Prostate gland (tissue), 2 donors: ENCODE measurements at regions not wholly inside any gene's neighbourhood (a gene's known extent, or its start where the extent isn't known, plus 50 kb on each side); places are given as distances from the start of the nearest gene placed in this dataset.

ENCODE experiments used
- DNase-seq: peaks from one replicate; pipeline ENCODE4 v3.0.0-alpha.2; 2019; ENCODE audit warnings: low spot score
- H3K27ac ChIP-seq, 2 donors: fragments of 200-600 bp; sonication (generic); 2 replicates each; pipeline ENCODE4 v1.5.1; 2017 to 2019
- H3K27me3 ChIP-seq: fragments of 200-600 bp; sonication (generic); replicated peaks from 2 replicates; pipeline ENCODE4 v1.5.1; 2019; ENCODE audit not compliant: insufficient read depth
- H3K36me3 ChIP-seq, 2 donors: fragments of 200-600 bp; sonication (generic); 1 replicate in 1 of 2; 2 replicates in 1 of 2; pipeline versions ENCODE4 v1.5.1 to v1.8.1; 2017 to 2019
- H3K4me1 ChIP-seq: fragments of 200-600 bp; sonication (generic); replicated peaks from 2 replicates; pipeline ENCODE4 v1.5.1; 2019
- H3K4me3 ChIP-seq, 2 donors: fragments of 200-600 bp; sonication (generic); 2 replicates each; pipeline ENCODE4 v1.5.1; 2017 to 2019
- H3K9me3 ChIP-seq: fragments of 200-600 bp; sonication (generic); 2 replicates; pipeline ENCODE4 v1.5.1; 2017
- CTCF ChIP-seq, 4 experiments: fragments of 200-600 bp in 2 of 4; fragments of 450-650 bp in 2 of 4; sonication (generic) in 2 of 4; IDR thresholded peaks; 1 replicate in 3 of 4; 2 replicates in 1 of 4; pipeline ENCODE4 v1.5.1; 2016 to 2019; ENCODE audit warnings: antibody characterized with exemption in 4 of 4, mild to moderate bottlenecking in 2 of 4, moderate library complexity in 2 of 4
- POLR2A ChIP-seq: fragments of 450-650 bp; IDR thresholded peaks from one replicate; pipeline ENCODE4 v1.6.1; 2016; ENCODE audit warnings: antibody characterized with exemption, mild to moderate bottlenecking
- POLR2AphosphoS5 ChIP-seq: sonication (generic); formaldehyde crosslinking; IDR thresholded peaks from one replicate; pipeline ENCODE4 v1.6.1; 2017; ENCODE audit warnings: antibody characterized with exemption
- WGBS: methylation state at CpG from one replicate; pipeline ENCODE4 v1.1.5; 2018; 5-methylcytosine and 5-hydroxymethylcytosine counted together
- intact Hi-C: fragments of 100-400 bp; cut with DNase I; formaldehyde crosslinking; loops from one replicate; pipeline ENCODE4 v1.14.2; 2022

- no peaks in the 10 kb centered on the region for H3K9me3 ChIP-seq
- H3K27ac ChIP-seq = no peak overlapping the region
- no peak for TF ChIP-seq POLR2AphosphoS5
- TF ChIP-seq CTCF (IDR thresholded peaks at IDR 0.05) = no peak
- no peak for TF ChIP-seq POLR2A
- H3K36me3 ChIP-seq = no peaks in the 10 kb centered on the region
- H3K4me1 ChIP-seq = no peaks in the 10 kb centered on the region
- 87% methylated on average over 1 of the region's 1 CpG for WGBS
- H3K4me3 ChIP-seq = no peak overlapping the region
- no peaks in the 10 kb centered on the region for H3K27me3 ChIP-seq
- no peak for DNase-seq
- intact Hi-C loops = no loop called here
Measured at GRCh38 chr1:188497020-188497419, 1668.3 kb downstream of the PLA2G4A start.

GRCh38 chr1:188499690-188500089 lies 1670.9 kb downstream of the PLA2G4A start:
- 70% methylated on average over 1 of the region's 1 CpG for WGBS
- no peaks in the 10 kb centered on the region for H3K27me3 ChIP-seq
- no peak overlapping the region for H3K27ac ChIP-seq
- no peak for DNase-seq
- no peaks in the 10 kb centered on the region for H3K36me3 ChIP-seq
- no peaks in the 10 kb centered on the region for H3K9me3 ChIP-seq
- H3K4me3 ChIP-seq = no peak overlapping the region
- TF ChIP-seq POLR2AphosphoS5 (no peak), CTCF (IDR thresholded peaks at IDR 0.05) (no peak), POLR2A (no peak)
- no peaks in the 10 kb centered on the region for H3K4me1 ChIP-seq
- intact Hi-C loops = no loop called here

DNA sequence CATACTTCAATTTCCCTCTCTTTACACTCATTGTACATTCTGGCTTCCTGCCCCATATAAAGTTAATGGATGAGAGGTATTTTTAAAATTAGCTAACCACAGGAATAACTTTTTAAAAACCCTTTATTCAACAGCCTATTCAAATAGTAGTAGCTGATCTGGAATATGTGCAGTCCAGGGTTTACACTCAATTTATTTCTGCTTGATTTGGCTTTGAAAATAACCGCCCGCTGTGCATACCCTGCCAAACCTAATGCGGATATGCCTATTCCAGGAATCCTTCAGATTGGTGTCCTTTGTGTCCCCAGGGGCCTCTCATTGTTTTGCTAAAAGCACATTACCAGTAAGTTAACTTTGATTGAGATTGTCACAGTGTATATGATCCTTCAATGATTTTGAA lies 1686.2 kb downstream of the PLA2G4A start:
- DNase-seq = no peak
- TF ChIP-seq POLR2A (no peak), POLR2AphosphoS5 (no peak), CTCF (IDR thresholded peaks at IDR 0.05) (no peak)
- intact Hi-C loops = no loop called here
- Histone ChIP-seq H3K4me3 (no peak overlapping the region), H3K36me3 (no peaks in the 10 kb centered on the region), H3K27ac (no peak overlapping the region), H3K27me3 (no peaks in the 10 kb centered on the region), H3K9me3 (no peaks in the 10 kb centered on the region), H3K4me1 (no peaks in the 10 kb centered on the region)
- WGBS = 53% methylated on average over 3 of the region's 3 CpGs

GRCh38 chr1:188517139-188517538 lies 1688.4 kb downstream of the PLA2G4A start:
- Histone ChIP-seq H3K9me3 (no peaks in the 10 kb centered on the region), H3K4me3 (no peak overlapping the region), H3K27me3 (no peaks in the 10 kb centered on the region), H3K4me1 (no peaks in the 10 kb centered on the region), H3K27ac (no peak overlapping the region), H3K36me3 (no peaks in the 10 kb centered on the region)
- 97% methylated on average over 1 of the region's 1 CpG for WGBS
- no peak for TF ChIP-seq POLR2A
- no peak for TF ChIP-seq CTCF (IDR thresholded peaks at IDR 0.05)
- TF ChIP-seq POLR2AphosphoS5 = no peak
- intact Hi-C loops = no loop called here
- DNase-seq = no peak

DNA sequence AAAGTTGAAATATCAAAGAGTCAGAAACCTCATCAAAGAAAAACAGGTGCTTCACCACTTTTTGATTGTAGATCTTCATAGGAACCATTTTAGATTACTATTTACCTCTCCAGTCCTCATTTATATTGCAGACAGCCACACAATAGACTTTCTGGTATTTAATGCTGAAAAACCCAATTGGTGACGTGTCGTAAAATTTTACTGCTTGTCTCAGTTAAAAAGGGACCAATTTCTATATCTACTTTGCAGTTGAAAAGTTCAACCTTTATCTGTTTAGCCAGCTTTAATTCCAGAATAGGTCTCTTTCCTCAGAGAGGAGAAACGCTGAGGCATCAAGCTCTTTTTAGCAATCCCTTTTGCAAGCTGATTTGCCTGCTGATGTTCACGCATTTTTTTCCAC lies 1722.4 kb downstream of the PLA2G4A start:
- intact Hi-C loops = no loop called here
- Histone ChIP-seq H3K9me3 (no peaks in the 10 kb centered on the region), H3K27me3 (no peaks in the 10 kb centered on the region), H3K36me3 (no peaks in the 10 kb centered on the region), H3K4me3 (no peak overlapping the region), H3K27ac (no peak overlapping the region), H3K4me1 (no peaks in the 10 kb centered on the region)
- no peak for TF ChIP-seq POLR2AphosphoS5
- no peak for TF ChIP-seq CTCF (IDR thresholded peaks at IDR 0.05)
- TF ChIP-seq POLR2A = no peak
- DNase-seq = no peak
- WGBS = 26% methylated on average over 4 of the region's 4 CpGs
